ENCODE measurements at regions not wholly inside any gene's neighbourhood (a gene's known extent, or its start where the extent isn't known, plus 50 kb on each side); places are given as distances from the start of the nearest gene placed in this dataset.

GRCh38 chr5:14090755-14091154 is 52.4 kb upstream of the TRIO start:
- no peak for DNase-seq

DNA sequence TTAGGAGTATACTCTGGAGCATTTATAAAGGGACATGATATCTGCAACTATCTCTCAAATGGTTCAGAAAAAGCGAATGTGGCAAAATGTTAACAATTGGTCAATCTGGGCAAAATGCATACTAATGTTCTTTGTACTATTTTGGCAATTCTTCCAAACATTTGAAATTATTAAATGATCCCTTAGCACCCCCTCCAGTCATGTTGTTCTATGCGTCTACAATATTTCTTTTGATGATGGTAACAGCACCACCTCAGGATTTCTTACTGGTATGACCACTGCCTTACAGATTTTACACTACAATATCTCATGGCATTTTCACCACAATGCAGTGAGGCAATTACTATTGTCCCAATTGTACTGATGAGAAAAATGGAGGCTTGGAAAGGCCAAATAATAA is 52.9 kb upstream of the TRIO start:
- DNase-seq, result no peak

DNA sequence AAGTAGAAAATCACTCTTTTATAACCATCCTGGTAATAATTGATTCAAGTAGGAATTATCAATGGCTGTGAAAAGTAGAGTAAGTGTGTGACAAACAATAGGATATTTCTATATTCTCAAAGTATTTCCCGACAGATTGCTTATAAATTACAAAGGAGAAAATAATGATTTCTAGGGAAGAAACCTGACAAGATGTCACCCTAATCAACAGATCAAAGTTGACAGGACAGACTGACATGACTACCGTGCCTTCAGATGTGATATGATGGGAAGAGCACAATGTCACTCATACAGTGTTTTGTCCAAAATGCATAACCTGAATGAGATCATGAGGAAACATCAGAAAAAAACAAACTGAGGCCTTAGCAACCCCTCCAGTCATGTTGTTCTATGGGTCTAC is 53.9 kb upstream of the TRIO start:
- DNase-seq, result no peak

DNA sequence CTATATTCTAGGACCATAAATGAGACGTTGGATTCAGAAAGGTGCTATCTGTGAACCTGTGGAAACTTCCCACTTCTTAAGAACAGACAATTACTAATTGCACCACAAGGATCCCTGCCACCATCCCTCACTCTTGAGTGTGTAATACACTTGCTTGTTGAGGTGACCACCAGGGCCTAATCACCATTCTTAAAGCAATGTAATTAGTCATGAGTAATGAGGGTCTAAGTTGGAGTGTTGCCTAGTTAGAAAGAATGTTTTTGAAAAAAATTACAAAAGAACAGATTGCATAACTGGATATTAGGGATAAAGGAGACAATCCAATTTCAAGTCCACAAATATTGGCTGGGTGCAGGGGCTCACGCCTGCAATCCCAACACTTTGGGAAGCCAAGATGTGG is 56.9 kb upstream of the TRIO start:
- no peak for DNase-seq

- no peak for DNase-seq
Measured at GRCh38 chr5:14082973-14083372, 60.2 kb upstream of the TRIO start.

- no peak for DNase-seq
Measured at GRCh38 chr5:14082523-14082922, 60.6 kb upstream of the TRIO start.

GRCh38 chr5:14081791-14082190 is 61.4 kb upstream of the TRIO start:
- no peak for DNase-seq

GRCh38 chr5:14078716-14079115 is 64.4 kb upstream of the TRIO start:
- DNase-seq, result no peak

DNA sequence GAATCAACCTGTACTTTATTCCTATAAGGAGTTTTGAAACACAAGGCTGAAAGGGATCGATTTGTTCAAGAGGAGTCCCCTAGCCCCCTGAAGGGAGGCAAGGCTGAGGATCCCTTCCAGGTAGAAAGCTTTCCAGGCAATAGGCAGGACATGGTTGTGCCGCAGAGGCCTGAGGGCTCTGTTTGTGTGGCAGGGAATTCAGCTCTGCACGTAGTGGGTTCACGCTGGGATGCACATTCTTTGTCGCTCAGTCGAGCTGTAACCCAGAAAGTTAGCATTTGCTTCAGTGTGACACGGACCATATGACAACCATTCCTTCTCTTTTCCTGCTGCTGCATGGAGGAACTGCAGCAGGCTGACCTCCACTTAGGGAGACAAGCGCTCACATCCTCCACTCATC is 65.6 kb upstream of the TRIO start:
- DNase-seq, result no peak

- no peak for DNase-seq
Measured at GRCh38 chr5:14076561-14076960, 66.6 kb upstream of the TRIO start.

GRCh38 chr5:14075937-14076336 is 67.2 kb upstream of the TRIO start:
- DNase-seq, result no peak

- DNase-seq, result no peak
Measured at GRCh38 chr5:14071433-14071832, 71.7 kb upstream of the TRIO start.

GRCh38 chr5:14069021-14069420 is 74.1 kb upstream of the TRIO start:
- no peak for DNase-seq

DNA sequence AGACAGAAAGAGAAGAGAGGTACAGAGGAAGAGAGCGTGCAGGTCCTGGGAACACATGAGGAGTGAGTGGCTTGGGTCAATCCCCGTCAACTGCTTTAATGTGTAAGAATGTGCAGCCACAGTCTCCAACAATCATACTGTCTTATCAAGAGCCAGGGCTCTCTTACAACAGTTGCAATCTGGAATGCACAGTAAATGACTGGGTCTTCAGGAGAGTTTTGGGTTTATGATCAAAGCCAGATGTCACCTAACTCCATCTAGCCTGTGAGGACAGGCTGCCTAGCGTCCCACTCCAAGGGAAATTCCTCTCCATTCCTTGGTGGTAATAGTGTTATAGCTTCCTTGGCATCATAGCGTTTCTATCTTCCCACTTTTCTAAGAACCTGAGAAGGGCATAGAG is 75.0 kb upstream of the TRIO start:
- DNase-seq, result no peak

DNA sequence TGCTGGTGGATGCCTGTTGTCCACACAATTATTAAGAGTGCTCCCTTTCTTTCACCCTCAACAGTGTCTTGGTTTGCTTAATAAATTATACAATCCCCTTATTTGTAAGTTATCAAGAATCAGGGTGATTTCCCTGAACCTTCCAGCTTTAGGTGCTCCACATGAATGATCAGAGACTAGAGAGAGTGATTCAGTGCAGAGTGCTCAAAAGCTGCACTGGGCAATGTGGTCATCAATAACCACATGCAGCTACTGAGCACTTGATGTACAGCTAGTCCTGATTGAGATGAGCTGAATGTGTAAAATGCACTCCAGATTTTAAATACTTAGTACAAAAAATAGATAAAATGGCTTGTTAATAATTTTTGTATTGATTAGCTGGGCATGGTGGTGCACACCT is 76.8 kb upstream of the TRIO start:
- DNase-seq, result no peak

- DNase-seq, result no peak
Measured at GRCh38 chr5:14064841-14065240, 78.3 kb upstream of the TRIO start.

DNA sequence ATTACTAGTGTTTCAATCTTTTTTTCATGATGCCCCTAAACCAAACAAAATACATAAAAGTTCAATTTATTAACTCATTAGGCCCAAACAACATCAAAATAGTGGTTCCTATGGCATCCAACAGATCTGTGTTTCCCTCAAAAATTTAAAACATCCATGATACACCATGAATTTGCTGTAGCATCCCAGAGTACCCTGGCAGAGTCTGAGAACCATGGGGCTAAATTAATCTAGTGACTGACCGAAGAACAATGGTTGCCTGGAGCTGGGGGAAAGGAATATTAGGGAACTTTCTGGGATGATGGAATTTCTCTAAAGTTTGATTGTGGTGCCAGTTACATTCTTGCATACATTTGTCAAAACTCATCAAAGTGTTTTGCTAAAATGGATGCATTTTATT is 79.5 kb upstream of the TRIO start:
- DNase-seq, result no peak

DNA sequence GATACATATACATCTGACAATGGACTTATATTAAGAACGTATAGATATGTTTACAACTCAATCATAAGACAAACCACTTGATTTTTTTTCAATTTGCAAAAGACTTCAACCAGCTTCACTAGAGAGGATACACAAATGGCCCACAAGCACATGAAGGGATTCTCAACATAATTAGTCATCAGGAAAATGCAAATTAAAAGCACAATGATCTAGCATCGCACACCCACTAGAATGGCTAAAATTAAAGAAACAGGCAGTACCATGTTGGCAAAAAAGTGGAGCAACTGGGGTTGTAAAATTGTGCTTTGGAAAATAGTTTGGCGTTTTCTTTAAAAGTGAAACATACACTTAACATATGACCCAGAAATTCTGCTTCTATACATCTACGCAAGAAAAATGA is 80.0 kb upstream of the TRIO start:
- no peak for DNase-seq

- DNase-seq, result no peak
Measured at GRCh38 chr5:14062178-14062577, 81.0 kb upstream of the TRIO start.

DNA sequence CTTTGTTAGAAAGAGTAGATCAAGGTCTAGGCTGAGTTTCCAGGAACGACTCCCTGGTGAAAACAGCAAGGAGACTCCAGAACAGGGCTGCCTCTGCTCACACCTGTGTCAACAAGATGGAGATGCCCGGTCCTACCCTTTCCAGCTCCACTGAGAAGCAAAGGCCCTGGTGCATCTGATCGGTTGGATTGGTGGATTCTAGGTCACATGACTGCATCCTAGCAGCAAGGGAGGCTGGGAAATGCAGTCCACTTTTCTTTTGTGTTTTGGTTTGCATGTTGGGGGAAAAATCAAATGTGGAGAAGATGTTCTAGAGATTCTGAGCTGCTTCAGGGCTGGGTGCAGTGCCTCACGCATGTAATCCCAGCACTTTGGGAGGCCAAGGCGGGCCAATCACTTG is 82.0 kb upstream of the TRIO start:
- DNase-seq, result no peak

DNA sequence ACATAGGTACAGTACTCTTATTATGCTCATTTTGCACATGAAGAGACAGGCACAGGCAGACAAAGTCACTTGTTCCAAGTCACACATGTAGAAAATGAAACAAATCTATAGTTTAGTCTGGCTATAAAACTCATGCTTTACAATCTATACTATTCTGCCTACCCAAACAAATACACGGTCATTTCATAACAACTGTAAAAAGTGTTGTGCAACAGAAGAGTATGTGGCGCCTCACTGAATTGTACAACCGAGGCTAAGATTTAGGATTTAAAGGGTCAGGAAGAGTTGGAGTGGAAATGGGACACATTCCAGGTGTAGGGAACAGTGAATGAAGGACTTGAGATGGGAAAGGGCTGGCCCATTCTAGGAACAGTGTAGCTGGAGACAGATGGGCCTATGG is 82.9 kb upstream of the TRIO start:
- DNase-seq, result no peak

- no peak for DNase-seq
Measured at GRCh38 chr5:14059810-14060209, 83.3 kb upstream of the TRIO start.

DNA sequence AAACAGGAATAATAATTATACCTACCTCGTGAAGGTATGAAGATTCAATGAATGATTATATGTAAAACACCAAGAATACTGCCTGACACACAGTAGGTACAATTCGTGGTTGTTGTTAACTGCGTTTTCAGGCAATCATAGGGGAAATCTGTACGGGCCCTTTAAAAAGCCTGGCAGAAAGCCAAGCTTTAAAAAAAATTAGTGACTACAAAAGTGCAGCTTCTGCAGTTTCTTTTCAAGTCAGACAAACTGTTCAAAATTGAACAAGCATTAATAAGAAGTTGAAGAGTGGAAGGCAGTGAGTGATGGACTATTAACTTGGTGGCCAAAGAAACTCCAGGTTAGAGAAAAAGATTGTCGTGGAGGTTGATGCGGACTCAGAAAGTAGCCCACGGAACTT is 85.9 kb upstream of the TRIO start:
- DNase-seq, result no peak

- no peak for DNase-seq
Measured at GRCh38 chr5:14056039-14056438, 87.1 kb upstream of the TRIO start.

DNA sequence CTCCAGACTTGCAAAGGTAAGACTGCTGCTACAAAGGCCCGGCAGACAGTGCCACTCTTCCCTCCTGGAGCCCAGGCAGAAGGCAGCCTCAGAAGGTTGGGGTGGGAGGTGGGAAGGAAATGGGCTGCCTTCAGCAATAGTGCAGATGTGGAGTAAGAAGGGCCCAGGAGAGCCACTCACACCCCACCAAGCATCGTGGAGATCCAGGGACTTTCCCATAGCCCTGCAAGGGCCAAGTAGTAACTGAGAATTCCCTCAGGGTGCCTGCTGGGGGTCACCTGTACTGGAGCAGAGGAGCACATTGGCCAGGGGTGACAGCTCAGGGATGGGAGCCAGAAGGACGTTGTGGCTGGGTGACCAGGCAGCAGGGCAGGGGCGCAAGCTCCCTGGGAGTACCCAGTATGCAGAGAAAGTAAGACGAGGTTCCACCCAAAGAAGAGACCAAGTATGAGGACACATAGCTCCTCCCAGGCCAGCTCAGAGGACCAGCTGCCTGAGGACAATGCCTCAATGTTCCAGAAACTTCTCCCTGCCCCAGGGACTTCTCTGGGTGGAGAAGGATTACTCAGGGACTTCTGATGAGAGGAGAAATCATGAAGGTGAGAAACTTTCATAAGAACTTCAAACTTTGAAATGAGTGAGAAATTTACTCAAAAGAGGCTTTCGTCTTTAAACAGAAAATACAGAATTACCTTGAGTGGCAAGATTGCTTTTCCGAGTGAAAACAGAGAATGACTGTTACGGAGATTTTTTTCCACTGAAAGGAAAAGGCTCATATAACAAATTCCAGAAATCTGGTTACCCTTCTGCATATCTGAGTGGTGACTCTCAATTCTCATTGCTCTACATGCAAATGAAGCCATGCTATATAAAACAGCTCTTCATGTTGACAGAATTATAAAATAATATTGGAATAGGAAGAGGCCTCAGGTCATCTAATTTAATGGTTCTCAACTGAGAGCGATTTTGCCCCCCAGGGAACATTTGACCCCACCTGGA is 87.9 kb upstream of the TRIO start:
- no peak for DNase-seq
